NOMO-1 (cell line): ENCODE measurements at regions not wholly inside any gene's neighbourhood (a gene's known extent, or its start where the extent isn't known, plus 50 kb on each side); places are given as distances from the start of the nearest gene placed in this dataset.
A peak's percentile ranks its signal among the peaks of the same experiment; 100 is the strongest.
"Not testable (repeated sequence)": the region's sequence is repeated elsewhere in the genome, so short reads cannot be mapped to it uniquely, and the experiment has no call there.

Experiments
- DNase-seq, 2 experiments: peaks; one replicate each; lab custom pipeline; 2025; ENCODE audit not compliant: unreplicated experiment in 2 of 2; lab: John Stamatoyannopoulos, UW

- no peak for DNase-seq
Measured at GRCh38 chr12:13570005-13570694, 373.6 kb downstream of the EMP1 start.

DNA sequence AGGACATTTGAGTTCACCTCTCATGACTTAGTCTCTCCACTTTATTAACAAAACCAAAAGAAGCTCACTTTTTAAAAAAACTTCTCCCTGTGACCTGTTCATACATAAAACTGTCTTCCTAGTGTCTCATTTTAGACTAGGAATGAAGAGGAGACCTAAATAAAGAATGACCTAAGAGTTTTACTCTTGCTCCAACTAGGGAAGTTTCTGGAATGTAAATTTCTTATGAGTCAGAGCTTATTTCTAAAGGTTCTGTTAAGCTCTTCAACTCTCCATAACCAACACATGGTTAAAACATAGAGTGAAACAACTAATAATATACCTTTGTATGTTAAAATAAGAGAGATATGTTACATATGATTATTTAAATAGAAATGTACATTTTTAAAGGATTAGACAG lies 369.8 kb downstream of the EMP1 start:
- no peak for DNase-seq

DNA sequence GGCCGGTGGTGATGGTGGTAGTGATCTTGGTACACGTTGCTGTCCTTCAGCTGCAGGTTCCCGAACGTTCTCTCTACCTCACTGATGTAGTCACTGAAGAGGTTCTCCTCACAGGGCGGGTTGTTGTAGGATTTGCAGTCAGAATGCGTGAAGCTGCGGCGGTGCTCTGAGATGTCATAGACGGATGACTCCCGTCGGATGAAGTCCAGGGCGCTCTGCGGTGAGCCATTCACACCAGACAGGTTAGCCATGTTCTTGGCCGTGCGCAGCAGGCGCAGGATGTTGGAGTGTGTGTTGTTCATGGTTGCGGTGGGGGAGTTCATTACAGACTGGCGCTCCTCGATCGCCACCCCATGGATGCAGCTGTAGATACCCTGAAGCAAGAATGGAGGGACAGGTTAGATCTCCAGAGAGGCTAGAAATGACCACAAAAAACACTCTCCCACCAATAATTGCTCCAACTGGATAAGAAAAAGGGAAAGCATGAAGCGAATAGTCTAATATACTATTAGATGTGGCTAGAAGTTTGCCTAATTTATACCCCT lies 367.8 kb downstream of the EMP1 start:
- no peak for DNase-seq

GRCh38 chr12:13563743-13564125 lies 367.2 kb downstream of the EMP1 start:
- no peak for DNase-seq

DNA sequence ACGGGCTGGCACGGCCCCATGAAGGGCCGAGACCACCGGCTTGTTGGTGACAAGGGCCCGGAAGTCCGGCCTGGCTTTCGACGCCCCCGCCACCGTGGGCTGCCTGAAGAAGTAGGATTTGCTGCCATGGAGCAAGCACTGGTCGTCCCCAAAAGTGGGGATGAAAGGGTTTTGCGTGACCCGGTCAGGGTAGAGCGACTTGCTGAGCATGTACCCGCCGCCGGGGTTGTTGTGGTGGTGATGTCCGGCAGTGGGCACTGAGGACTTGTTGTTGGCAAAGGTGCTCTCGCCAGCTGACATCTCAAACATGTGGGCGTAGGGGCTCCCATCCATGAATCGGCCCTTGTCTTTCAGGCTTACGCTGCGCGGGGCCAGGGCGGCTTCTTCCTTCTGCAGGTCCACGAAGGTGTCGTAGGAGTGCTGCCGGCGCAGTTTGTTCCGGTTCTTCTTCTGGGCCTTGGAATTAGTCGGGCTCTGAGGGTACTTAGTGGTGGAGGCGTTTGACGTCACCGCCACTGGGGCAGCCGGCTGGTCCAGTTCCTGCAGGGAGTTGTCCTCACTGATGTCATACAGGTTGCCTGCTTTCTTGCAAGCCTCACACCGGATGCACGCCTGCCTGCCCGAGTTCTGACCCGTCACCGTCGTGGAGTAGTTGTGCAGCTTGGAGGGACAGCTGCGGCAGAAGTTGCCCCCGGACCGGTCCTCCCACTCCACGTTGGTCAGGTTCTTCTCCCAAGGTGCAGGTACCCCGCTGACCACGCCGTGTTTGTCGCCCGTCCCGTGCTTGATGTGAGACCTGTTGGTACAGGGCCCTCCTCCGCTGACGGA lies 366.6 kb downstream of the EMP1 start:
- DNase-seq: no peak

DNA sequence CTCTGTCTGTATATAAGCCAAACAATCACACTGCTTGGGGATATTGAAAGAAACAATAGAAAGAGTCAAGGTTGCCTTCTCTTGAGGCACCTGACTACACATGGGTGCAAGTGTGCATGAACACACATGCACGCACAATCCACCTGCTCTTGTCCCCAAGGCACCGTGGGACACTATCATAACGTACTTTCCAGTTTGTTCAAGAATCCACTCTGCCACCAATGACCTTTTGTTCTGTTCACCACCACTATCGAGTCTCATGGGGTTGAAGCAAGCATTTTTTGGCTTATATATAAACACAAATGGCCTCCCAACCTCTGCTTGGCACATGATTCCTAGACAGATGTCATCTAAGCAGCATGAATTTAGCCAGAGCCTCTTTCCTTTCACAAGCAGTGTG lies 365.4 kb downstream of the EMP1 start:
- no peak for DNase-seq

GRCh38 chr12:13559318-13559978 lies 362.9 kb downstream of the EMP1 start:
- no peak for DNase-seq

DNA sequence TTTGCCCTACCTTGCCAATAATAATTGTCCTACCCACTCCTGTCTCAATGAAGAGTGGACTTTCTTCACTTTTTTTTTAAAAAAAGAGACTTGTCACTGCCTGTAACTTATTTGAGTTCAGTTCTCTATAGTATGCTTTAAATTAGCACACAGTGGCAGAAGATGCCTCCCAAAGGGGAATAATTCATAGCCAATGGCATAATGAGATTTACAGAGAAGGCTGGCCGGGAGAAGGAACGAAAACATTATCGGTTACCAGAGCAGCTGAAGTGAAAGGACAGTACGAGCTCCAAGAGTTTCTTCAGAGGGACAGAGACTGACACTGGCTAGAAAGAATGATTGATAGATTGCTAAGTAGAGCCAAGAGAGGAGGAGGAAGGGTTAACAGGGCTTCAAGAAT lies 356.3 kb downstream of the EMP1 start:
- no peak for DNase-seq

GRCh38 chr12:13547283-13547682 lies 350.8 kb downstream of the EMP1 start:
- no peak for DNase-seq

DNA sequence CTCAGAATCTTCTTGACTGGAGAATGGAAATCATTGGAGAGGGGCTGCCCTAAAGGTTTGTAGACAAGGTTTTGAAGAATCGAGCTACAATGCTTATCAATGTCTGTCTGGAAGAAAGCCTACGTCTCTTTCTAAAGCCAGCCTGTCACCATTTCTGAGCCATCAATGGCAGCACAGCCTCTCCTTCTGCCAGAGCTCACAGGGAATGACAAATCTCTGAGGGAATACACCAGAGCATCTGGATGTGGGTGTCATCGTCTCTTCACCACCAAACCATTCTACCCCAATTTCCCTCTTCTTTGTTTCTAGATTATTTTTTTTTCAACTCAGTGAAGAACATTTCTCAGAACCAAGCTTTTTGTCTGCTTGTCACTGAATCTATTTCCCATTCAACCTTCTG lies 349.7 kb downstream of the EMP1 start:
- no peak for DNase-seq

- no peak for DNase-seq
Measured at GRCh38 chr12:13539051-13539450, 342.5 kb downstream of the EMP1 start.

GRCh38 chr12:13538136-13538535 lies 341.6 kb downstream of the EMP1 start:
- no peak for DNase-seq

DNA sequence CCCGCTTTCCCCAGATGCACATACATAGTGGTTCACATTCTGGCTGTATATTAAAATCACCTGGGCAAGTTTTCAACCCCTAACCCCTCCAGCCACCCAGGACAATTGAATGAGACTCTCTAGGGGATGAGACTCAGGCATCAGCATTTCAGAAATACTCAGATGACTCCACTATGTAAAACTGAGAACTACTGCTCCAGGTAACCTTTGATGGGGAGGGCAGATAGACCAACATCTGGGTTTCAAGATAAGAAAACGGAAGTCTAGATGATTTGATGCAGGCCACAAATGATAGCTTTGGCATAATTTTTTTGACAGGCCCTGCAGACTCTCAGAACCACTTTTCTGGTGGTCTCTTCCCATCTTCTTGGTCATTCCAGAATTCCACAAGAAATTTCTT lies 341.1 kb downstream of the EMP1 start:
- DNase-seq: no peak

DNA sequence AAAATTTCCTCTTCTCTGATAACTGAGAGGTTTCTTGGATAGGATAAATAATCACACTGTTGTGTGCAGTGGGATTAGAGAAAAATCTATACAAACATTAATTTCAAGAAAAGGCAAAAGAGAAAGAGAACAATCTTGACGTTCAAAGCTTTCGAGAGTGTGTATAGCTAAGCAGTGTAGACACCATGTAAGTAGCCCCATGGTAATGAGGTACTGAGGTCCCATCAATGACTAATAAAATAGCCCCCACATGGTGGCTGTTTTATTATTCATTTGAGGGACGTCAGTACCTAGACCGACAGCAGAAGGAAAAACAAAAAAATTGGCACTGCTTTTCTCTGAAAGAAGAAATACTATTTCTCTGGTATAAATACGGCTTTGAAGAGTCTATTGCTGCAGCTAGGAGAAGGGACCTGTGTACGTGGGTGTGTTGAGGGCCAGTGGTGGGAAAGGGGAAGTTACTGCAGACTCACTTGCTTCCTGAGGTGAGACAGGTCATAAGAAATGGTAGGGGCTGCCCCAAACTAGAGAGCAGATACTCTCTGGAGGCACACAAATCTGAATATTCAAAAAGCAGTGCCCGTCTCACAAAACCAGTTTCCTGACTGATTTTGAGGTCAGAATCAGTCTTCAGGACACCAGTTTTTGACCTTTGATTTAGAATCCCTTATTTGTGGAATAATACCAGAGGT lies 339.8 kb downstream of the EMP1 start:
- peak in 1 of 2 experiments; percentile 1 for DNase-seq

GRCh38 chr12:13534645-13535398 lies 338.3 kb downstream of the EMP1 start:
- peak in 1 of 2 experiments; percentile 0 for DNase-seq

- no peak for DNase-seq
Measured at GRCh38 chr12:13534242-13534641, 337.7 kb downstream of the EMP1 start.

- DNase-seq: no peak
Measured at GRCh38 chr12:13530966-13531365, 334.4 kb downstream of the EMP1 start.

DNA sequence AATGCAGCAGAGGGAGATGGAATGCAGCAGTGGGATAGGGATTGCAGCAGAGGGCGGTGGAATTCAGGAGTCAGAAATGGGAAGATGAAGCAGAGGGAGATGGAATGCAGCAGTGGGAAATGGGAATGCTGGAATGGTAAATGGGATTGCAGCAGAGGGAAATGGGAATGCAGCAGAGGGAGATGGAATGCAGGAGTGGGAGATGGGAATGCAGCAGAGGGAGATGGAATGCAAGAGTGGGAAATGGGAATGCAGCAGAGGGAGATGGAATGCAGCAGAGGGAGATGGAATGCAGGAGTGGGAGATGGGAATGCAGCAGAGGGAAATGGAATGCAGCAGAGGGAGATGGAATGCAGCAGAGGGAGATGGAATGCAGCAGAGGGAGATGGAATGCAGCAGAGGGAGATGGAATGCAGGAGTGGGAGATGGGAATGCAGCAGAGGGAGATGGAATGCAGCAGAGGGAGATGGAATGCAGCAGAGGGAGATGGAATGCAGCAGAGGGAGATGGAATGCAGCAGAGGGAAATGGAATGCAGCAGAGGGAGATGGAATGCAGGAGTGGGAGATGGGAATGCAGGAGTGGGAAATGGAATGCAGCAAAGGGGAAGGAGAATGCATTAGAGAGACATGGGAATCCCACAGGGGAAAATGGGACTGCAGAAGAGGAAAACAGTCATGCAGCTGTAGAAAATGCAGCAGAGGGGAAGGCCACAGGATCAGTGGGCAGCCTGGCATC lies 329.8 kb downstream of the EMP1 start:
- not testable (repeated sequence) for DNase-seq

- DNase-seq: no peak
Measured at GRCh38 chr12:13523536-13524307, 327.2 kb downstream of the EMP1 start.
